Right atrium auricular region (tissue), 2 donors: ENCODE measurements at regions not wholly inside any gene's neighbourhood (a gene's known extent, or its start where the extent isn't known, plus 50 kb on each side); places are given as distances from the start of the nearest gene placed in this dataset.

Source experiments
- DNase-seq: peaks from one replicate; pipeline ENCODE4 v3.0.0-alpha.2; 2019; ENCODE audit warnings: low spot score
- H3K27ac ChIP-seq, 2 donors: fragments of 200-600 bp; sonication (generic); 1 replicate in 1 of 2; 2 replicates in 1 of 2; pipeline ENCODE4 v1.5.1; 2016 to 2019
- H3K27me3 ChIP-seq, 2 donors: fragments of 200-600 bp; sonication (generic); one replicate each; pipeline versions ENCODE4 v1.5.1 to v1.6.0; 2017 to 2019
- H3K36me3 ChIP-seq: fragments of 200-600 bp; sonication (generic); one replicate; pipeline ENCODE4 v1.5.1; 2016
- H3K4me1 ChIP-seq, 2 donors: fragments of 200-600 bp; sonication (generic); one replicate each; pipeline versions ENCODE4 v1.5.1 to v1.6.0; 2017 to 2019
- H3K4me3 ChIP-seq, 2 donors: fragments of 200-600 bp; sonication (generic); 1 replicate in 1 of 2; 2 replicates in 1 of 2; pipeline ENCODE4 v1.5.1; 2017 to 2019; ENCODE audit warnings: mild to moderate bottlenecking in 1 of 2, moderate library complexity in 1 of 2
- H3K9me3 ChIP-seq, 2 donors: fragments of 200-600 bp; sonication (generic); one replicate each; pipeline ENCODE4 v1.5.1; 2019
- TF ChIP-seq, protein P1 (sequence below), 2 donors: fragments of 200-600 bp; sonication (generic); IDR thresholded peaks; one replicate each; pipeline ENCODE4 v1.5.1; 2019; ENCODE audit warnings: antibody characterized with exemption in 2 of 2

DNA sequence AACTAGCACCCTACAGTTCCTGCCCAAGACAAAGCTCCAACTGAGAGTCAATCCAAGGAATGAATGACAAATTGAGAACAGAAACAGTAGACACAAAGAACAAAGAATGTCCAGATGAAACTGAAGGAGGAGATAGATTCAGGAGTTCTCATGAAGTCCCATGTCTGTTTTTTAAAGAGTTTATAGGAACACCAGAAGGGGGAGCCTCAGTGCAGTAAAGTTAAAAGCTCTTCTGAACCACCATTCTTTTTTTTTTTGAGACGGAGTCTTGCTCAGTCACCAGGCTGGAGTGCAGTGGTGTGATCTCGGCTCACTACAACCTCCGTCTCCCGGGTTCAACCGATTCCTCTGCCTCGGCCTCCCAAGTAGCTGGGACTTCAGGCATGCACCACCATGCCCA, 323.6 kb downstream of the MRPL39 start:
- no peaks in the 10 kb centered on the region for H3K27me3 ChIP-seq
- TF ChIP-seq, protein P1, sequence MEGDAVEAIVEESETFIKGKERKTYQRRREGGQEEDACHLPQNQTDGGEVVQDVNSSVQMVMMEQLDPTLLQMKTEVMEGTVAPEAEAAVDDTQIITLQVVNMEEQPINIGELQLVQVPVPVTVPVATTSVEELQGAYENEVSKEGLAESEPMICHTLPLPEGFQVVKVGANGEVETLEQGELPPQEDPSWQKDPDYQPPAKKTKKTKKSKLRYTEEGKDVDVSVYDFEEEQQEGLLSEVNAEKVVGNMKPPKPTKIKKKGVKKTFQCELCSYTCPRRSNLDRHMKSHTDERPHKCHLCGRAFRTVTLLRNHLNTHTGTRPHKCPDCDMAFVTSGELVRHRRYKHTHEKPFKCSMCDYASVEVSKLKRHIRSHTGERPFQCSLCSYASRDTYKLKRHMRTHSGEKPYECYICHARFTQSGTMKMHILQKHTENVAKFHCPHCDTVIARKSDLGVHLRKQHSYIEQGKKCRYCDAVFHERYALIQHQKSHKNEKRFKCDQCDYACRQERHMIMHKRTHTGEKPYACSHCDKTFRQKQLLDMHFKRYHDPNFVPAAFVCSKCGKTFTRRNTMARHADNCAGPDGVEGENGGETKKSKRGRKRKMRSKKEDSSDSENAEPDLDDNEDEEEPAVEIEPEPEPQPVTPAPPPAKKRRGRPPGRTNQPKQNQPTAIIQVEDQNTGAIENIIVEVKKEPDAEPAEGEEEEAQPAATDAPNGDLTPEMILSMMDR (IDR thresholded peaks at IDR 0.05) = no peak
- DNase-seq = no peak

DNA sequence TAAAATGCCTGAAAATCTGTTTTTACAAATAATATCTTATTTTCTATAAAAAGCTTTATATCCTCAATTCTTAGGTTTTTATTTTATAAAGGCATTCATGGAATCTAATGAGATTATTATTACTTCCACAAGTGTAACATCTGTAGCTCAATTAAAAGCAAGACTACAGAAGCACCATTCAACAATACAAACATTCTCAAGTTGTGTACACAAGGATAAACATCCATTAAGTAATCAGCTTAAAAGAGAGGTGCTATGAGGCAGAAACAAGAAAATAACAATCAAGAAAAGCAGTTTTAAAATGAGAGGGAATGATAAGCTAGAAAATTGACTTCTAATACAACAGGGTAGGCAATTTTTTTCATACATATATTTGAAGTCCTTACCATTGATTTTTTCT, 326.1 kb downstream of the MRPL39 start:
- Histone ChIP-seq H3K36me3 (no peaks in the 10 kb centered on the region), H3K27ac (no peak overlapping the region), H3K4me3 (no peak overlapping the region), H3K9me3 (no peaks in the 10 kb centered on the region), H3K4me1 (no peaks in the 10 kb centered on the region), H3K27me3 (no peaks in the 10 kb centered on the region)
- DNase-seq = no peak
- TF ChIP-seq, protein P1 (IDR thresholded peaks at IDR 0.05) = no peak

More for the DNA sequence above, 323.6 kb downstream of the MRPL39 start:
- Histone ChIP-seq H3K36me3 (no peaks in the 10 kb centered on the region), H3K4me1 (no peaks in the 10 kb centered on the region), H3K9me3 (no peaks in the 10 kb centered on the region), H3K27ac (no peak overlapping the region), H3K4me3 (no peak overlapping the region)

DNA sequence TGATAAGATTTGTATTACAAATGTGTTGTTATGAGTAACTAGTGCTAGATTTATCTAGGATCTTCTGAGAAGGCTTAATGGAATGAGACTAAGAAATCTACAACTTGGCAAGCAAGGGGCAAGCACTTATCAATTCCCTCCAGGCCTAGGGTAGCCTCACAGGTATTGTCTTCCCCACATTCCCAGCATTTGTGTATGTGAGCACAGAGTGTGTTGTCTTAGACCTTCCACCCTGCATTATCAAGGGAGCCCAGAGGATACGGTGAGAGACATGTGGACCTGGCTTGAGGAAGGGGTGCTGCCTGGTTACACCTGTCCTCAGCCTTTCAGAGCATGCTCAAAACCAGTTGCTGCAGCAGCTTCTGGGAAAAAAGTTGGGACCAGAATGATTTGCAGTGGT, 327.2 kb downstream of the MRPL39 start:
- H3K4me3 ChIP-seq = no peak overlapping the region
- H3K36me3 ChIP-seq = no peaks in the 10 kb centered on the region
- no peaks in the 10 kb centered on the region for H3K27me3 ChIP-seq
- no peak for DNase-seq
- TF ChIP-seq, protein P1 (IDR thresholded peaks at IDR 0.05) = no peak
- no peaks in the 10 kb centered on the region for H3K9me3 ChIP-seq
- H3K27ac ChIP-seq = no peak overlapping the region
- no peaks in the 10 kb centered on the region for H3K4me1 ChIP-seq

DNA sequence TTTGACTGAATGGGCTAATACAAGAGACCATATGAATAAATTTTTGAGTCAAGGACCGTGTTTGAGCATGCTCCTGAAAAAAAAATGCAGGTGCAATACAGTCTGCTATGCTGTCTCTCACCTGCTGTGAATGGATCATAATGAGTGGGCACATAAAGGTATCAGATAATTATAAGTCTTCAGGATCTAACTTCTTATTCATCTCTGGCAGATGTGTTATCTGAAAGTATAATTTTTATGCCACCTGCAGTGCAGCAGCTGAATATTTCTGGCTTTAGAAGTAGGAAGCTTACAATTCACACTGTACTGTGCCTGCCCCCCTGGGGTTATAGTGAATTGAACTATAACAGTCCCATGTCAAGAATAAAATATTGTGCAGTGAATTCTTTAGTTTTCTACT, 333.3 kb downstream of the MRPL39 start:
- DNase-seq = no peak
- Histone ChIP-seq H3K9me3 (no peaks in the 10 kb centered on the region), H3K36me3 (no peaks in the 10 kb centered on the region), H3K27me3 (no peaks in the 10 kb centered on the region), H3K27ac (no peak overlapping the region), H3K4me1 (no peaks in the 10 kb centered on the region), H3K4me3 (no peak overlapping the region)
- TF ChIP-seq, protein P1 (IDR thresholded peaks at IDR 0.05) = no peak

DNA sequence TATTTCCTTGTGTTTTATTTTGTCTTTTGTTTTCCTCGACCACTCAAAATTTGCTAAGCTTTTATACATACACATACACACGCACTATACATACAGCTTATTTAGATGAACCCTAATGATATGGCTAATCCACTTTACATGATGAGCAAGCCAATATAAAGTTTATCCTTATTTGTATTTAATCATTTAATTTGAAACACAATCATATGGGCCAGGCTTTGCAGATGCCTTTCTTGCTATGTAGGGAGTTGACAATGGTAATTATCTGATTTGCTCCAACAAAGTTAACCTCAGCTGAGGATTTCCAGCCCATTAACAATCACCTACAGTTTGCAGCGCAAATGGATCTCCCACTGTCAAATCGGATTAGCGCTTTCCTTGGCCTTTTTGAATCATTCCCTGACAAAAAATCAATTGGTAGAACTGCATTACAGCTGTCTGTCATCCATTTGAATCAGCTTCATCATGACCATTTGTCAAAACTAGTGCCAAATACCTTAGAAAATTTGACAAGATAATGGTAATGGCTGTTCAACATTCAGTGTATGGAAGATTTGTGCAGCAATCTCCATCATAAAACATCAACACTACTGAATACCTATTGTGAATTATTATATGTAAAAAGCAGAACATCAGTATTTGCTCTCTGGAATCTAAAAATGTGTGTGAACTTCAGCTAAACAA, 352.6 kb downstream of the MRPL39 start:
- no peak for DNase-seq
- Histone ChIP-seq H3K4me3 (no peak overlapping the region), H3K27ac (no peak overlapping the region), H3K4me1 (no peaks in the 10 kb centered on the region), H3K27me3 (no peaks in the 10 kb centered on the region), H3K36me3 (no peaks in the 10 kb centered on the region), H3K9me3 (no peaks in the 10 kb centered on the region)
- TF ChIP-seq, protein P1 (IDR thresholded peaks at IDR 0.05) = no peak

DNA sequence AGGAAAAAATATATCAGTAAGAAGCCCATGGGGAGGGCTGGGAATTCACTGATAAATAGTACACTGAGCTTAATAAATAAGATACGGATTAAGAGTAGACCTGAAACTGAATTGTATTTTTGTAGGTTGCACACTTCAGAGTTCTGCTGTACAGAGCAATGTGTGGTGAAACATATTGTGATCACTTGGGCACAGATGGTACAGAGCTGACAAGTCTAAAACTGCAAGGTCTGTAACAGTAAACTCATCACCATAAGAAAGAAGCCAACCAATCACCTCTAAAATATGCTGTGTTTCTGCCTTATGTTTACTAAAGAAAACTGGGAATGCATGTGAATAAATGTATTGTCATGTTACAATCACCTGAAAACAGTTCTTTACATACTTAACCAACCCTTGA, 360.7 kb downstream of the MRPL39 start:
- no peaks in the 10 kb centered on the region for H3K27me3 ChIP-seq
- no peaks in the 10 kb centered on the region for H3K9me3 ChIP-seq
- no peaks in the 10 kb centered on the region for H3K4me1 ChIP-seq
- H3K27ac ChIP-seq = no peak overlapping the region
- DNase-seq = no peak
- TF ChIP-seq, protein P1 (IDR thresholded peaks at IDR 0.05) = no peak
- no peaks in the 10 kb centered on the region for H3K36me3 ChIP-seq
- no peak overlapping the region for H3K4me3 ChIP-seq
